ENCODE measurements at regions not wholly inside any gene's neighbourhood (a gene's known extent, or its start where the extent isn't known, plus 50 kb on each side); places are given as distances from the start of the nearest gene placed in this dataset.

GRCh38 chr17:73990290-73990689 lies 213.2 kb upstream of the RPL38 start:
- Histone ChIP-seq H3K27me3 (no peaks in the 10 kb centered on the region), H3K4me1 (no peaks in the 10 kb centered on the region), H3K27ac (no peak overlapping the region), H3K9me3 (no peaks in the 10 kb centered on the region), H3K36me3 (no peaks in the 10 kb centered on the region), H3K4me3 (no peak overlapping the region)
- no peak for DNase-seq (ENCODE audit: low spot score in 2 of 2)
- intact Hi-C loops (cut with DNase I), result no loop called here
- TF ChIP-seq, protein P1, sequence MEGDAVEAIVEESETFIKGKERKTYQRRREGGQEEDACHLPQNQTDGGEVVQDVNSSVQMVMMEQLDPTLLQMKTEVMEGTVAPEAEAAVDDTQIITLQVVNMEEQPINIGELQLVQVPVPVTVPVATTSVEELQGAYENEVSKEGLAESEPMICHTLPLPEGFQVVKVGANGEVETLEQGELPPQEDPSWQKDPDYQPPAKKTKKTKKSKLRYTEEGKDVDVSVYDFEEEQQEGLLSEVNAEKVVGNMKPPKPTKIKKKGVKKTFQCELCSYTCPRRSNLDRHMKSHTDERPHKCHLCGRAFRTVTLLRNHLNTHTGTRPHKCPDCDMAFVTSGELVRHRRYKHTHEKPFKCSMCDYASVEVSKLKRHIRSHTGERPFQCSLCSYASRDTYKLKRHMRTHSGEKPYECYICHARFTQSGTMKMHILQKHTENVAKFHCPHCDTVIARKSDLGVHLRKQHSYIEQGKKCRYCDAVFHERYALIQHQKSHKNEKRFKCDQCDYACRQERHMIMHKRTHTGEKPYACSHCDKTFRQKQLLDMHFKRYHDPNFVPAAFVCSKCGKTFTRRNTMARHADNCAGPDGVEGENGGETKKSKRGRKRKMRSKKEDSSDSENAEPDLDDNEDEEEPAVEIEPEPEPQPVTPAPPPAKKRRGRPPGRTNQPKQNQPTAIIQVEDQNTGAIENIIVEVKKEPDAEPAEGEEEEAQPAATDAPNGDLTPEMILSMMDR (IDR thresholded peaks at IDR 0.05), result no peak

DNA sequence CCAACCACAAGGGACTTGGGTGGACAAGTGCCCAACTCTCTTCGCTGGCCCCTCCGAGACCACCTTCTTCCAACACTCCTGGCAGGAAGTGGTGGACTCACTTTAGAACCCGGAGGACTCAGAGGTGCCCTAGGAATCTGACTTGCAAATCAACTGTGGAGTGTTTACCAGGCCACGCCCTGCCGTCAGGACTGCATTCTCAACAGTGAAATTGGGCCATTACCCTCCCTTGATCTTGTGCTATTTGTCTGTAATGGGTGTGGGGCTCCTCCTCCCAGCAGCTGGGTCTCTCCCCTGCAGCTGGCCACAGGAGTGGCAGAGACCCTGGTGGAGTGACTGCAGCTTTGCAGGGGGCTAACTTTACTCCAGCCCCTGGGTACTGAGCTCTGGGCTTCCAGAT lies 212.2 kb upstream of the RPL38 start:
- H3K9me3 ChIP-seq, result no peaks in the 10 kb centered on the region
- no peaks in the 10 kb centered on the region for H3K36me3 ChIP-seq
- intact Hi-C loops (cut with DNase I), result no loop called here
- no peak for DNase-seq (ENCODE audit: low spot score in 2 of 2)
- H3K27ac ChIP-seq, result no peak overlapping the region
- TF ChIP-seq, protein P1 (IDR thresholded peaks at IDR 0.05), result no peak
- H3K4me1 ChIP-seq, result no peaks in the 10 kb centered on the region
- no peaks in the 10 kb centered on the region for H3K27me3 ChIP-seq
- no peak overlapping the region for H3K4me3 ChIP-seq

DNA sequence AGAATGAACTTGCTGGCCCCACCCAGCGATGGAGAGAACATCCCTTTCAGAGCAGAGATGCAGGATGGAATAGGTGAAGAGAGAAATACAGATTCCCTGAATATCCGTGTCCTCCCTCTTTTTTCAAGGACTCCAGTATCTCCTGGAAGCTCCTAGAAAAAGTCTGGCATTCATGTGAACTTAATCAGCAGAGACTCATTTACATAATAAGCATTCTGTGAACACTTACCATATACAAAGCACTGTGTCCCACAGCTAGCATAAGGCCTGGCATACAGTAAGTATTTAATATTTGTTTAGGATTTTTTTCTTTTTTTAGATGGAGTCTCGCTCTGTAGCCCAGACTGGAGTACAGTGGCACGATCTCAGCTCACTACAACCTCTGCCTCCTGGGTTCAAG lies 208.5 kb upstream of the RPL38 start:
- Histone ChIP-seq H3K4me3 (no peak overlapping the region), H3K4me1 (no peaks in the 10 kb centered on the region), H3K36me3 (no peaks in the 10 kb centered on the region), H3K27ac (no peak overlapping the region), H3K9me3 (no peaks in the 10 kb centered on the region), H3K27me3 (no peaks in the 10 kb centered on the region)
- TF ChIP-seq, protein P1 (IDR thresholded peaks at IDR 0.05), result no peak
- intact Hi-C loops (cut with DNase I), result no loop called here
- no peak for DNase-seq (ENCODE audit: low spot score in 2 of 2)

- no peak overlapping the region for H3K27ac ChIP-seq
- DNase-seq (ENCODE audit: low spot score in 2 of 2), result no peak
- H3K9me3 ChIP-seq, result no peaks in the 10 kb centered on the region
- intact Hi-C loops (cut with DNase I), result no loop called here
- H3K4me3 ChIP-seq, result no peak overlapping the region
- H3K27me3 ChIP-seq, result no peaks in the 10 kb centered on the region
- TF ChIP-seq, protein P1 (IDR thresholded peaks at IDR 0.05), result no peak
- H3K36me3 ChIP-seq, result no peaks in the 10 kb centered on the region
- H3K4me1 ChIP-seq, result no peaks in the 10 kb centered on the region
These were observed 206.4 kb upstream of the RPL38 start for GRCh38 chr17:73997059-73997458.

DNA sequence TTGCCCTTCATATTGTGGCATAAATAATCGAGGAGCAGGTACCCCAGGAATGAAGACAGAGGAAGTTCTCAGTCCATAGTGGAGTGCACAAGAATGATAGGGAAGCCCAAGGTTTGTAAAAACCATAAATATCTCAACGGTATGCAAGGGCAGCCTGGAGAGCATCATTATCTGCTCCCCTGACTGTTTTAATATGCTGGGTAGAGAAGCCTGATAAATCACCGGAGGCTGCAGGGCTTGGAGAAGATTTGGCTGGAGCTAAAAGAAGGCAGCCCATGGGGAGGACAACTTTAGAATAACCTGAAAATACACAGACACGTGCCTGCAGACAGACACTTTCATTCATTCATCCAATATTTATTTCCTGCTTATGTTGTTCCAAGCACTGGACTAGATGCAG lies 205.2 kb upstream of the RPL38 start:
- Histone ChIP-seq H3K36me3 (no peaks in the 10 kb centered on the region), H3K27me3 (no peaks in the 10 kb centered on the region), H3K27ac (no peak overlapping the region), H3K4me1 (no peaks in the 10 kb centered on the region), H3K4me3 (no peak overlapping the region), H3K9me3 (no peaks in the 10 kb centered on the region)
- intact Hi-C loops (cut with DNase I), result no loop called here
- no peak for DNase-seq (ENCODE audit: low spot score in 2 of 2)
- TF ChIP-seq, protein P1 (IDR thresholded peaks at IDR 0.05), result no peak
